ENCODE measurements at regions not wholly inside any gene's neighbourhood (a gene's known extent, or its start where the extent isn't known, plus 50 kb on each side); places are given as distances from the start of the nearest gene placed in this dataset.

DNA sequence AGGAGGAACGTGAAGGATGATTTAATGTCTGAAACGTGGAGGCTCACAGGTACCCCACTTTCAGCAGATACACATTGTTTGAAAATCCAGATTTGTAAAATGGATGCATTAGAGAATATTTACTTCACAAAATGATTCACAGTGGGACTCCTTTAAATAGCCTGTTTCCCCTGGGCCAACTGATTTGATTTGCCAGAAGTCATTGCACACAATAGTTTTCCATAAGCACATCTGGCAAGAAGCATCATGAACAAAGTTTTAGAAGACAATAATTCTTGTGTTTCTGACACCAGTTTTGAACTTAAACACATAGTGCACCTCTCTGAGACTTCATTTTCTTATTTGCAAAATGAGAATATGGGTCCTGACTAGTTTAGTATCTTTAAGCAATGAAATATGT is 451.4 kb upstream of the SLC14A2 start:
- Histone ChIP-seq H3K4me1 (peaks cover 3 to 5% of the 10 kb centered on the region in 2 donors), H3K4me3 (replicated peaks in 1 of 3) (no peak overlapping the region), H3K27ac (no peak overlapping the region), H3K27me3 (no peaks in the 10 kb centered on the region), H3K9me3 (no peaks in the 10 kb centered on the region), H3K36me3 (no peaks in the 10 kb centered on the region)
- WGBS, 2 donors: 68 to 86% methylated on average over 2 of the region's 2 CpGs
- intact Hi-C loops (cut with DNase I): no loop called here
- no peak for DNase-seq
- TF ChIP-seq POLR2A (IDR thresholded peaks at IDR 0.05) (no peak), CTCF (IDR thresholded peaks at IDR 0.05) (no peak)

DNA sequence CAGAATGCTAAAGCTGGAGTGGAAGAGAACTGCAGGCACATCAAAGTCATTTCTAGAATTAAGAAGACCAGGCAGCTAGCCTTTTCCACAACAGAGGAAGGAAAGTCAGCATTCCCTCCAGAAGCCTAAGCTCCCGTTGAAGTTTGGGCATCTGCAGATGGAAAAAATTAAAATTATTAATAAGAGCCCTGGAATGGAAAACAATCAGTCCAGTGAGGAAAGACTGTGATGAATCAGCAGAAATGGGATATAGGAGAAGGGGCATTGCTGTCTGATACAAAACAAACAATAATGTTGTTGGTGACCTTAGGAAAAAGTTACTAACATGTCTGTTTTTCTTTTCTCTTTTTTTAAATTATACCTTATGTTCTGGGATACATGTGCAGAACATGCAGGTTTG is 450.7 kb upstream of the SLC14A2 start:
- H3K4me3 ChIP-seq (replicated peaks in 1 of 3): no peak overlapping the region
- H3K4me1 ChIP-seq: peaks cover 8 to 12% of the 10 kb centered on the region in 2 donors
- no peaks in the 10 kb centered on the region for H3K9me3 ChIP-seq
- H3K27ac ChIP-seq: no peak overlapping the region
- no peak for DNase-seq
- H3K27me3 ChIP-seq: no peaks in the 10 kb centered on the region
- TF ChIP-seq CTCF (IDR thresholded peaks at IDR 0.05) (no peak), POLR2A (IDR thresholded peaks at IDR 0.05) (no peak)
- intact Hi-C loops (cut with DNase I): no loop called here
- H3K36me3 ChIP-seq: no peaks in the 10 kb centered on the region
- 47 to 76% methylated on average over 1 of the region's 1 CpG for WGBS, 2 donors

- H3K27me3 ChIP-seq: no peaks in the 10 kb centered on the region
- no peak for TF ChIP-seq POLR2A (IDR thresholded peaks at IDR 0.05)
- no peak for TF ChIP-seq CTCF (IDR thresholded peaks at IDR 0.05)
- no peaks in the 10 kb centered on the region for H3K36me3 ChIP-seq
- intact Hi-C loops (cut with DNase I): no loop called here
- H3K4me1 ChIP-seq: peaks cover 15 to 19% of the 10 kb centered on the region in 2 donors
- no peak overlapping the region for H3K27ac ChIP-seq
- H3K9me3 ChIP-seq: no peaks in the 10 kb centered on the region
- H3K4me3 ChIP-seq (replicated peaks in 1 of 3): no peak overlapping the region
- DNase-seq: no peak
Measured at GRCh38 chr18:45165176-45165713, 450.0 kb upstream of the SLC14A2 start.

GRCh38 chr18:45165871-45166270 is 449.4 kb upstream of the SLC14A2 start:
- TF ChIP-seq POLR2A (IDR thresholded peaks at IDR 0.05) (no peak), CTCF (IDR thresholded peaks at IDR 0.05) (no peak)
- Histone ChIP-seq H3K4me1 (peaks cover 15 to 20% of the 10 kb centered on the region in 2 donors), H3K27me3 (no peaks in the 10 kb centered on the region), H3K27ac (no peak overlapping the region), H3K36me3 (no peaks in the 10 kb centered on the region), H3K4me3 (replicated peaks in 1 of 3) (no peak overlapping the region), H3K9me3 (no peaks in the 10 kb centered on the region)
- intact Hi-C loops (cut with DNase I): no loop called here
- DNase-seq: no peak
- WGBS, 2 donors: 79 to 84% methylated on average over 3 of the region's 3 CpGs

DNA sequence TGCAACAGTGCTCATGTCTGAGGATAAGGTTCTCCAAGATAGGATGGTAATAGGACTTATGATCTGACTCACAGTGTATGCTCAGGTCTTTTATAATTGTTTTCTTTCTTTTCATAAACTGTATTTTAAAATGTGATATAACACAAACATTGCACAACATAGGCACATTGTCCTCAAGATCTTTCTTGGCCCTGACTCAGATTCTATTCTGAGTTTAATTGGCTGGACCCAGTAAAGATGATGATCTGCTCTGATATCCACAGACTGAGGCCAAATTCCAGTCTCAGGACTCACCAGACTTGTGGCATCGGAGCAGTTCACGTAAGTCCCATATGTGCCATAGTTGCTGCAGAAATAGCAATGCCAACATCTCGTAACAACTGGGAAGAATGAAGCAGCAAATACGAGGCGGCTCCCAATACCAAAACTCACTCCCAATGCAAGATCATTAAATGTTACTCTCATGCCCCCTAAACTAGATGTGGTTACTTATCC is 448.9 kb upstream of the SLC14A2 start:
- Histone ChIP-seq H3K4me1 (peaks cover 15 to 20% of the 10 kb centered on the region in 2 donors), H3K9me3 (no peaks in the 10 kb centered on the region), H3K36me3 (no peaks in the 10 kb centered on the region), H3K27ac (no peak overlapping the region), H3K27me3 (no peaks in the 10 kb centered on the region), H3K4me3 (replicated peaks in 1 of 3) (no peak overlapping the region)
- 92 to 93% methylated on average over 5 of the region's 5 CpGs for WGBS, 2 donors
- DNase-seq: no peak
- intact Hi-C loops (cut with DNase I): no loop called here
- TF ChIP-seq CTCF (IDR thresholded peaks at IDR 0.05): no peak
- TF ChIP-seq POLR2A (IDR thresholded peaks at IDR 0.05): no peak
